ENCODE measurements at regions not wholly inside any gene's neighbourhood (a gene's known extent, or its start where the extent isn't known, plus 50 kb on each side); places are given as distances from the start of the nearest gene placed in this dataset.

- Histone ChIP-seq H3K4me3 (ENCODE audit: low read depth, low read length) (no peak overlapping the region), H3K36me3 (no peaks in the 10 kb centered on the region), H3K9me3 (no peaks in the 10 kb centered on the region), H3K27me3 (peaks cover 20% of the 10 kb centered on the region), H3K4me1 (no peaks in the 10 kb centered on the region)
- no peak for TF ChIP-seq CTCF (IDR thresholded peaks at IDR 0.05; ENCODE audit: low read depth, low read length)
- no peak for DNase-seq
These were observed 519.7 kb downstream of the PLCL1 start for GRCh38 chr2:198324071-198324470.

GRCh38 chr2:198322275-198322674, 517.9 kb downstream of the PLCL1 start:
- Histone ChIP-seq H3K4me3 (ENCODE audit: low read depth, low read length) (no peak overlapping the region), H3K9me3 (no peaks in the 10 kb centered on the region), H3K27me3 (peaks cover 38% of the 10 kb centered on the region), H3K4me1 (no peaks in the 10 kb centered on the region), H3K36me3 (no peaks in the 10 kb centered on the region)
- peak; percentile 36 for DNase-seq
- TF ChIP-seq CTCF (IDR thresholded peaks at IDR 0.05; ENCODE audit: low read depth, low read length): peak; percentile 79

- peaks cover 45% of the 10 kb centered on the region for H3K27me3 ChIP-seq
- H3K36me3 ChIP-seq: no peaks in the 10 kb centered on the region
- TF ChIP-seq CTCF (IDR thresholded peaks at IDR 0.05; ENCODE audit: low read depth, low read length): no peak
- H3K4me3 ChIP-seq (ENCODE audit: low read depth, low read length): no peak overlapping the region
- H3K9me3 ChIP-seq: no peaks in the 10 kb centered on the region
- DNase-seq: no peak
- no peaks in the 10 kb centered on the region for H3K4me1 ChIP-seq
These were observed 517.2 kb downstream of the PLCL1 start for GRCh38 chr2:198321522-198322088.

- no peaks in the 10 kb centered on the region for H3K4me1 ChIP-seq
- peaks cover 74% of the 10 kb centered on the region for H3K27me3 ChIP-seq
- H3K9me3 ChIP-seq: no peaks in the 10 kb centered on the region
- DNase-seq: no peak
- no peaks in the 10 kb centered on the region for H3K36me3 ChIP-seq
- no peak for TF ChIP-seq CTCF (IDR thresholded peaks at IDR 0.05; ENCODE audit: low read depth, low read length)
- no peak overlapping the region for H3K4me3 ChIP-seq (ENCODE audit: low read depth, low read length)
These were observed 512.5 kb downstream of the PLCL1 start for GRCh38 chr2:198316852-198317396.

GRCh38 chr2:198315791-198316630, 511.6 kb downstream of the PLCL1 start:
- no peaks in the 10 kb centered on the region for H3K9me3 ChIP-seq
- no peak overlapping the region for H3K4me3 ChIP-seq (ENCODE audit: low read depth, low read length)

More at GRCh38 chr2:198315791-198316630, 511.6 kb downstream of the PLCL1 start:
- Histone ChIP-seq H3K4me1 (no peaks in the 10 kb centered on the region), H3K27me3 (peaks cover 79% of the 10 kb centered on the region), H3K36me3 (no peaks in the 10 kb centered on the region)
- no peak for DNase-seq
- no peak for TF ChIP-seq CTCF (IDR thresholded peaks at IDR 0.05; ENCODE audit: low read depth, low read length)

Data from BE2C (cell line).